HG02852 (cell line): ENCODE measurements at regions not wholly inside any gene's neighbourhood (a gene's known extent, or its start where the extent isn't known, plus 50 kb on each side); places are given as distances from the start of the nearest gene placed in this dataset.
A peak's percentile ranks its signal among the peaks of the same experiment; 100 is the strongest.
"Not testable (repeated sequence)": the region's sequence is repeated elsewhere in the genome, so short reads cannot be mapped to it uniquely, and the experiment has no call there.

Experiments used
- ATAC-seq: cut with Tn5 transposase; IDR thresholded peaks from one replicate; pipeline ENCODE4 v1.9.1; 2021; ENCODE audit warnings: mild to moderate bottlenecking, moderate library complexity; ENCODE audit not compliant: unreplicated experiment

DNA sequence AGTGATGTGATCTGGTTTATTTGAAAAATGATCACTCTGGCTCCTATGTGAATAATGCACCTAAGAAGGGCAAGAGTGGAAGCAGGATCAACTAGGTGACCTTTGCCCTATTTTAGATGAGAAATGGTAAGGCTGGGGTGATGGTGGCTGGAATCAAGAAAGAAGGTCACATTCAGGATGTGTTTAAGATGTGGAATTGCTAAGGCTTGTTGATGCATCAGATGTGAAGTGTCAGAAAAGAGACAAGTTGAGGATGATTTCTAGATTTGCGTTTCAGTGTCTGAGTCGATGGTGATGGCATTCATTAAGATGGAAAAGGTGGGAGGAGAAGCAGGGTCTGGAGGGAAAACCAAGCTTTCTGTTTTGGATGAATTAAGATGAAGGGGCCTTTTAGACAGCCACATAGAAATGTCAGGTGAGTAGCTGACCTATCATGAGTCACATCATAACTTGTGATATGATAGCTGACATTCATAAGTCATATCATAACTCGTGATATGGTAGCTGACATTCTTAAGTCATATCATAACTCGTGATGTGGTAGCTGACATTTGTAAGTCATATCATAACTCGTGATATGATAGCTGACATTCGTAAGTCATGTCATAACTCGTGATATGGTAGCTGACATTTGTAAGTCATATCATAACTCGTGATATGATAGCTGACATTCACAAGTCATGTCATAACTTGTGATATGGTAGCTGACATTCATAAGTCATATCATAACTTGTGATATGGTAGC lies 101.2 kb upstream of the SEC11C start:
- no peak for ATAC-seq

DNA sequence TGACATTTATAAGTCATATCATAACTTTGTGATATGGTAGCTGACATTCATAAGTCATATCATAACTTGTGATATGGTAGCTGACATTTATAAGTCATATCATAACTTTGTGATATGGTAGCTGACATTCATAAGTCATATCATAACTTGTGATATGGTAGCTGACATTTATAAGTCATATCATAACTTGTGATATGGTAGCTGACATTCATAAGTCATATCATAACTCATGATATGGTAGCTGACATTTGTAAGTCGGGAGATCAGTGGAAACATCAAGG lies 100.7 kb upstream of the SEC11C start:
- not testable (repeated sequence) for ATAC-seq

DNA sequence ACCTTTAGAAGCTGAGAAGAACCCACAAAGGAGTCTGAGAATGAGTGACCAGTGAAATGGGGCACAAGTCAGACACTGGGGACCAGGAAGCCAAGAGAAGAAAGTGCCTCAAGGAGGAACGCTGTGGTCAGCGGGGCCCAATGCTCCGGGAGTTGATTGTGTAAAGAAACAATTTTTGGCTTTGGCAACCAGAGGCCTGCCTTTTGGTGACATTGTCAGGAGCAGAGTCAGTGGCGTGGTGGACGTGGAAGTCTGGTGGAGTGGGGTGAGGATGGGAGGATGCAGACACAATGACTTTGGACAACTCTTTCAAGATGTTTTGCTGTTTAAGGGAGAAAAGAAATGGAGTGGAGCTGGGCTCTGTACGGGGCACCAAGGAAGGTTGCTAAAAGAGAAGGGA lies 100.2 kb upstream of the SEC11C start:
- ATAC-seq = no peak

DNA sequence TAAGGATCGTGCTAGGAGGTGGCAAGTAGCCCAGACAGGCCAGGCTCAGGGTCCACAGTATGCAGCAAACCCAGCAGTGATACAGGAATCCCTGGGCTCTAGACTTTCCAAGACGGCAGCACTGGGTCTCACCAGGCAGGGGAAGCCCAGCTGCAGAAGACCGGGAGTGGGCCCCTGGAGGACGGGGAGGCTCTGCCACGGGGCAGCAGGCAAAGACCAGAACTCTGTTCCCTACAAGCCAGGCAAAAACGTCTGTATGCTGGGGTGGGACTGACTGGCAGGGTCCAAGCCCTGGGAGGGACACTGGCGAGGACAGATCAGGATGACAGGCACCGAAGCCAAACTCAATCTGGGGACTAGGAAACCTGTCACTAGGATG lies 98.9 kb upstream of the SEC11C start:
- ATAC-seq = no peak

DNA sequence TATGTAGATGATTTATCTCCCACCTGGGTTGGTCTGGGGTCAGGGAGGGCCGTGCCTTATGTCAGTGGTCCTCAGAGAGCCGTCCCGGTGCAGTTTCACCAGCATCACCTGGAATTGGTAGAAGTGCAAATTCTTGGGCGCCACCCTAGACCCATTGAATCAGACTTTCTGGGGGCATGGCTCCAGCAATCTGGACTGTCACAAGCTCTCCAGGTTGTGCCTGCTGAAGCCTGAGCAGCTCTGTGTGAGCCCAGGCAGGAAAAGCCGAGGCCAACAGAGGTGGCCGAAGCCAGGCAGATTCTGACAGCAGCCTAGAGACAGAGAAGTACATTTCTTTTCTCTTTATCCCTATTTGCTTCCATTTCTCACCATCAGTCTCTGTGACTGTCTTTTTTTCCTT lies 98.4 kb upstream of the SEC11C start:
- ATAC-seq = no peak

DNA sequence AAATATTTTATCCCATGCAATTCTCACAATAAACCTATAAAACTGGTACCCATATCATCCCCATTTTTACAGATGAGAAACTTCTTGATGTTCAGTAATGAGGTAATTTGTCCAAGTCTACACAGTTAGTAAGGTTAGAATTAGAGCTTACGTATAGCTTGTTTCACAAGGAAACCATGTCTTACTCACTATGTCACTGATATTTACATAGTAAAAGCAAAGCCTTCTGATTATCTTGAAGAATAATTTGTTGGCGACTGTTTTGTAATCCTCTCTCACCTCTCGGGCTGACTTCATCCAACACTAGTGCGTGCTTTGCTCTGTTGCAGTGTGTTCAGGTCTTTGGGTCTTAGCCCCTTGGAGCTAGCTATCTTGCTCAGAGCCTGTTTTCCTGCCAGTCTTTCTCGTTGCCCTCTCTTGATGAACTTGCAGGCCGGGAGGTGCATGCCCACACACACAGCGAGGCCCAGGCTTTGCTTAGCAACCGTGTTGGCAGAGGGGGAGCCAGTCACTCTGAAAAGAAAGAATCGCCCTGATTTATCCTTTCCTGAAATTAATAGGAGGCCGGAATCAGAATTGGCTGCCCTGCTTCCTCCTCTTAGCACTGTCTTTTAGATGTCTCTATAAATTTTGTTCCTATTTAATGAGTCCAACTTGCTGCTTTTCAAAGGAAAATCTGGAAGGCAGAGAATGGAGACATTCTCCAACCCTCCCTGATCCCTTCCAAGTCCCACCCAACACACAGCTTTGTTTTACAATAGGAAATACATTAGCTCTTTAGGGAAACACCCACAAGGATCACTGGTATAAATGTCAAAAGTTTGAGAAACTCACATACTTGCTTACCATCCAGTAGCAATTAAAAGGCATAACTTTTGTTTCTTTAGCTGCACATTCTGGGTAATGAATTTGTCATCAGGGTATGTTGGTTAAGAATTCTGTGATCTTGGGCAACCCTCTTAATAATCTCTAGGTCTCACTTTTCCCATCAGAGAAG lies 97.6 kb upstream of the SEC11C start:
- ATAC-seq = no peak

DNA sequence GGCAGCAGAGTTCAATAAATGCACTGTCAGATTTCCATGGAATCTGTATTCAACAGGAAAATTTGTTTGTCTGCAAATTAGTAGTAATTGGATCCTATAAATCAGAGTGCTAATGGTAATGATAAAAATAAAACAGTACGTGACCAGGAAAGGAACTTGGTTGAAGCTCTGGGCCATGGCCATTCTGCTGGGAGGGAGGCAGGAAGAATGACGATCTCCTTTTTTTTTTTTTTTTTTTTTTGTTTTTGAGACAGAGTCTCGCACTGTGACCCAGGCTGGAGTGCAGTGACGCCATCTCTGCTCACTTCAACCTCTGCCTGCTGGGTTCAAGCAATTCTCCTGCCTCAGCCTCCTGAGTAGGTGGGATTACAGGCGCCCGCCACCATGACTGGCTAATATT lies 94.8 kb upstream of the SEC11C start:
- ATAC-seq = no peak

DNA sequence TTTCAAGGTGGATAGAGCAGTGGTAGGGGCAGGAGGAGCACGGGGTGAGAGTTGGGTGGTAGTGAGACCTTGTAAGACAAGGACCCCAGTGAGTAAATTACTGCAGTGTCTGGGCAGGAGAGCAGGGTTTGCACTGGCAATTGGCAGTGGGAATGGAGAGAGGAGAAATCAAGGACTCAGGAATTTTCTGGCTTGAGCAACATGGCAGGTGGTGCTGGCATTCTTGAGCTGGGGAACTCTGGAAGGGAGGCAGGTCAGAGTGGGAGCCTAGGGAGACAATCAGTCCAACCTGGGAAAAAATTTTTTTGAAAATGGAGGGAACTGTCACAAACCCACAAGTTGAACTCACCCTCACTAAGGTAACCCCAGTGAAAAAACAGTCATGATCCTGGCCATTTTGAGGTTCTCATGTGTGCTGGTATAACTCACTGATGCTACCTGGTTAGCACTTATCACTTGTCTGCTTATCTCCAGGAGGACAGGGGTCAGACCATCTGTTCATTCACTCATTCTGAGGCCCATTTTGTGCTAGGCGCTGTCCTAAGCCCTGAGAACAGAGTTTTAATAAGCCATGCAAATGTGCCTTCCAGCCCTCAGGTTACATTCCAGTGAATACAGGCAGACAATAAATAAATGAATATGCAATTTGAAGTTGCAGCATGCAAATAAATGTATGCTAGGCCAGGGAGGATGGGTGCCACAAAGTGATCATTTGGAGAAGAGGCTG lies 92.2 kb upstream of the SEC11C start:
- no peak for ATAC-seq

DNA sequence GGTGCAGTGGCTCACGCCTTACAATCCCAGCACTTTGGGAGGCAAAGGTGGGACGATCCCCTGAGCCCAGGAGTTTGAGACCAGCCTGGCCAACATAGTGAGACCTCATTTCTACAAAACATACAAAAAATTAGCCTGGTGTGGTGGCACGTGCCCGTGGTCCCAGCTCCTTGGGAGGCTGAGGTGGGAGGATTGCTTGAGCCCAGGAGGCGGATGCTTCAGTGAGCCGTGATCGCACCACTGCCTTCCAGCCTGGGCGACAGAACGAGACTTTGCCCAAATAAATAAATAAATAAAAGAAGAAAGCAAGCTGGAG lies 91.7 kb upstream of the SEC11C start:
- no peak for ATAC-seq

DNA sequence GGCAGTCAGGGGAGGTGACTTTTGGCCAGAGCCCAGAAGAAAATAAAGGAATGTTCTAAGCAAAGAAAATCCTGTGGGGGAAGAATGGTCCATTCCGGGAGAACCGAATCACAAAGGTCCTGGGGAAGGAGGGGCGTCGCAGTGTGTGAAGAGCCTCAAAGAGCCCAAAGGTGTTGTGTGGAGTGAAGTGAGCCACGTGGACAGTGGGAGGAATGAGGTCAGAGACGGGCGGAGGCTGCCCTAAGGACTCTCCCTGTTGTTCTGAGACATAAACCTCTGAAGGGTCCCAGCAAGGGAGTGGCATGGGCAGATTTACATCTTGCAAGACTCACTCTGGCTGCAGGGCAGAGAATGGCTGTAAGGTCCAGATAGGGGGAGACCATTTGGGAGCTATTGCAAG lies 91.3 kb upstream of the SEC11C start:
- ATAC-seq = no peak

DNA sequence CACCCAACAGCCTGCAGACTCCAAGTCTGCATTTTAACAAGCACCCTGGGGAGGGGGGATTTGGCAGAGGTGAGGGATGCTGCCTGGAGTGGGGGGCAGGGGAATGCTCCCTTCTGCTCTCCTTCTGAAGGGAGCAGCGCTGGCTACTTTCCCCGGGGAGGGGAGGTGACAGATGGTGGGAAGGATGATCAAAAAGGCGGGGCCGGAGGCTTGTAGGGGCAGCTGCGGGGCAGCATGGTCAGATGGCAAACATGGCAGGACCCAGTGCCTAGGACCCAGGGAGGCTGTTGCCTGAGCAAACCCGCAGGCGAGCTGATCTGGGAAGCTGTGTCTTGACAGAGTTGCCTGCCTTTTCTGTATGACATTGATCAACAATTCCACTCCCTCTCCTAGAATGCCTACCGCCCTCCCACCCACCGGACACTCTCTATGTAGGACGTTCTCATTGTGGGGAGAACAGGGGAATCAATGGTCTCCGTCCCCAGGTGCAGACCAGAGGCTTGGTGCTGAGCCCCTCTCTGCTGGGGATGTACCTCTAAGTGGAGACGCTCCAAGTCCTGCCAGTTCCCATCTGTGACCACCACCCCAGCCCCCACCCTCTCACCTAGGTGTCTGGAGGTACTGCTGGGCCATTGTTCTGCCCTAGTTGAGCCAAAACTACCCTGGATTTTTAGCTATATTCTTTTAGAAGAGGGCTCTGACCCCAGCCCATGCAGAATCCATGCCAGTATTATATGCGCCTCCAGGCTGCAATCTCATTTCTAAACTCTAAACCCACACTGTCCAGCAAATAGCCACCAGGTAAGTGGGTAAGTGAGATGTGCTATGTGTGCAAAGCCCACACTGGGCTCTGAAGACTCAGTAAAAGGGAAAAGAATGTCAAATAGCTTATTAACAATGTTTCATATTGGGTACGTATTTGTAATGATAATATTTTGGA lies 89.7 kb upstream of the SEC11C start:
- ATAC-seq = no peak

DNA sequence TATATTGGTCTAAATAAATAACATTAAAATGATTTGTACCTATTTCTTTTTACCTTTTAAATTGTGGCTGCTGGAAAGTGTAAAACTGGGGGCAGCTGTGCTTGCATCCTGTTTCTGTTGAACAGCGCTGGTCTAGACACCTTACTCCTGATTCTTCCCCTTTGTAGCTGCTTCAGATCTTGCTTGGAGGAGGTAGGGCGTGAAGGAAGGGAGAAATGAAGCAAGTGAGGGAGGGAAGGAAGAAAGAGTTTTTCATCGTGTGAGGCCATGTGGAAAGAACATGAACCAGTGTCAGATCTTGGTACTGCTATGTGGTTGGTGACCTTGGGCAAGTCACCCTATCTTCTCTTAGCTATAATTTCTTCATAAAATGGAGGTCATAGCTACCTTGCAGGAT lies 89.0 kb upstream of the SEC11C start:
- ATAC-seq = no peak

DNA sequence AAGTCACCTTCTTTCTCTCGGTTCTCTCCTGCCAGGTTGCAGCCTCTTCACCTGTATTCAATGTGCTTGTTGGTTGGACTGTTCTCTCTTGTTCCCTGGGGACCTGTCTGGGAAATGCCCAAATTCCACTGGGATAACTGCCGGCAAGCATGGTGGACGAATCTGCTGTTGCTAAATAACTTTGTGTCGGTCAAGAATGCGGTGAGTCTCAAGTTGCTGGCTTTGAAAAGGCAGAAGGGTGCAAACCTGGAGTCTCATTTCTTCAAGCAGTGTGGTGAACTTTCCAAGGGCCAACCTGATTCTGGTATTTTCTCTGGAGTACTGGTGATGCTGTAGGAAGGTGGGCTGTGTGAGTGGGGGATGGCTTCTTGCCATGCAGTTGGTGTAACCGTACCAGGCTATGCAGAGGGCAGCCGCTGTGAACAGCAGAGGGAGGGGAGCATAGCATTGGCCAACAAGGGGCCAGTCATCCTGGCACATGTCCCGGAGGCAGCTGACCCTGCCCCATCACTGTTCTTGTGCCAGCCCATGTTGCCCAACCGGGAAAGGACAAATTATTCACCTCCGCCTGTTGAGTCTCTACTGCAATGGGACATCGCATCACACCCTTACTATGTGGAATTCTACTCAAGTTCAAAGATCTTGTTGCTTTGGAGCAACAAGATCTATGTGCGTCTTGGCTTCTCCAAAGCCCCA lies 88.1 kb upstream of the SEC11C start:
- no peak for ATAC-seq

DNA sequence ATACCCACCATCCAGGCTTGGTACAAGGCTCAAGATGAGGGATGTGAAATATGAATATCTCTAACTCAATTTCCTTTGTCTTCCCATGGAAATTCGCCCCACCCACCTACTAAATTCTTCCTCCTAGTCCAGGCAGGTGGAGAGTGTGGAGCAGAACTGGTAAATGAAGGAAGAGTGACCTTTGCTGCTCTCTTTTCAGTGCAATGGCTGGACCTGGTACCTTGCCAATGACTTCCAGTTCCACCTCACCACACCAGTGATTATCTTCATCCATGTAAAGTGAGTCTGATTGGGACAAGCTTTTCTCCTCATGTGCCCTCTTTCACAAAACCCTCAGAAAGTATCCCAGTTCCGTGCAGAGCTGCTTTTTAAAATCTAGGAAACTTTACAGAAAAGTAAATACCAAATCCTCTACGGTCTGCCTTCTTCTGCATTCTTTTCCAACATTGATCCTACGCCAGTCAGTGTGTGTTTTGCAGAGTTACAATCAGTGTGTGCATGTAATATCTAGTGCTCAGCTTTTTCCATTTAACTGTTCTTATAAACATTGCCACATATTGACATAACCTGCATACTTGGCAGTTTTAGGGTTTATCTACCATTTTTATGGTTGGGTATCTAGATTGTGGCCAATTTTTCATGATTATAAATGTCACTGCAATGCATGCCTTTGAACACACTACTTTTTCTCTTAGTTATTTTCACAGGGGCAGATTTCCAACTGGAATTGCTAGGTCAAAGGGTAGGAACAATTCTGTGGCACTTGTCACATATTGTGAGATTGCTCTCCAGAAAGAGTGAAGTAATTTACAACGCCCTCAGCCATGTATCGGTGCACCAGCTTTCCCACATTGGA lies 86.5 kb upstream of the SEC11C start:
- ATAC-seq = no peak

DNA sequence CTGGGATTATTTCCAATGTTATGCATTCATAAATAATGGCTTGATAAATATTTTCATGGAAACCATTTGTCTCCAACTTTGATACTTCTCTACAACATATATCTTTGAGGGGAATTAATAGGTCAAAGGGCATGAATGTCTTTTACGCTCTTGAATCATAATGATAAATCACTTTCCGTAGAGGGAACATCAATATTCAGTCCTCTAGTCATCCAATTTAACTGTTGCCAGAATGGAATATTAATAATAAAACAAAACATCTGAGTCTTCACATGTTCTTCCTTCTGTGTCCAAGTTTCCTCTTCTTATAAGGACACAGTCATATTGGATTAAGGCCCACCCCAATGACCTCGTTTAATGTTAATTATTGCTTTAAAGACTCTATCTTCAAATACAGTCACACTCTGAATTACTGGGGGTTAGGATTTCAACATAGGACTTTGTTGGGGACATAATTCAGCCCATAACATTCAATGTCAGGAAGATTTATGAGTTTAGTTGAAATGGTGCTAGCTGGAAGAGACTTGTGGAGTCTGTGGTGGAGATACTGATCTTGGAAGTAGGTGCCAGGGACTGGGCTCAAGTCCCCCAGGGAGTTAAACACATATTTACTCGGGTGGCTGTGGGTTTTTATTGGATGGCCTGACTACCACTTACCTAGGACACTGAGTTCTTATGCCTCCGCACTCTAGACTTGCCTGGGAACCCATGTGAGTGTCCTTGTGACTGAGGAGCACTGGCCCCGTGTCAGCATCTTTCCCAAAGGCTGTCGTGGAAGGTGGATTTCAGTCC lies 85.0 kb upstream of the SEC11C start:
- no peak for ATAC-seq

DNA sequence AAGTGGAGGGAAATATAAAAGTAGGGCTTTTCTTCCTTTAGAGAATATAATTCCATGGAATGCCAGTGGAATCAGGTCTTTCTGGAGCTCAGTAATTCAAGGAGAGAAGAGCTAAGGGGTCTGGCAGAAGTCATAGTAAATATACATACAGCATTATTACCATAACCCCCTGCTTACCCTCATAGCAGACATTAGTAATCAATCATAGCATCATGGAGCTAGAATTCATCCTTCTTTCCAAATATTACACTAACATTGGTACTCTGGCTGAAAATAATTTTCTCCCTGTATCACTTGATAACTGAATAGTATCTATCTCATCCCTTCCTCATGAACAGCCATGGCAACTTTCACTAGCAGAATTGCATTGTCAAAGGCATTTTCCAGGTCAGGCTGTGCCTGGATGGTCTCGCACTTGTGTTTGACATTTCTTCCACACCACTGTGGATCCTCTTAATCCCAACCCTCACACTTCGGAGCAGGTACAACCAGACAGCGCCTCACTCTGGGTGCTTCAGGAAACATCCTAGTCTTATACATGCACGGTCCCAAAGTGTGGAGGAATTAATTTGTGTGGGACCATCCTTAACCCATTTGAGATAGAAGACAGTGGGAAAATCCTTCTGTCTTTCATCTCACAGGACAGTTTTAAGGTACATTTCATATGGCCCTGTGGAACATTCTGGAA lies 84.2 kb upstream of the SEC11C start:
- no peak for ATAC-seq

DNA sequence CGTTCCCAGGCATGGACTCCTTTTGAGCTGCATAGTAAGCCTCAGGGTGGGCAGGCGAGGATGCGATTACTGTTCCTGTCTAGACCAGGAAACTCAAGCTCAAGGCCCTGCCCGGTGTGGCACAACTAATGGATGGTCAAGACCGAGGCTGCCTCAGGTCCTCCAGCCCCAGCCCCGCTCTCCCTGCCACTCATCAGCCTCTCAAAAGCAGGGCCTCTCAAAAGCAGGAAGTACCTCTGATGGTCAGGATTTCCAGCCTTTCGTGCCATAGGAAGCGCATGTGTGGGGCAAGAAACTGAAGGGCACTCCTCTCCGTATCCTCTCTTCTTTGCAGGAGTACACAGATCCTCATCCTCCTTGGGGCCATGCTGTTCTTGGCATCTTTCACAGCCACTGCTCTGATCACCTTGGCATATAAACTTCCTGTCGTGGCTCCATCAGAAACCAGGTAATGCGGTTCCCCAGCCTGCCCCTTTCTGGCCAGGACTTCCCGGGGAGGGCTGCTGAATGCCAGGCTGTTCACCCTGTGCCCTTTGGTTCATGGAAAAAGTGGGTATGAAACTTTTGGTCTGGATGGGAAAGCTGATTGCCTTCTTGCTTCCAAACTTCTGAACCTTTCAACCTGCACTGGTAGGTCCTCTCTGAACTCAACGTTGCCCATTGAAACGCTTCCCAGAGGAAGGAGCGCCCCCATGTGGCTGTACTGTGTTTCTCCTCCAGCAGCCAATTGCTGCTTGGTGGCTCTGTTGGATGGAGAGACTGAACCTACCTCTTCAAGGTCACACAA lies 82.8 kb upstream of the SEC11C start:
- peak; percentile 57 for ATAC-seq
